ENCODE measurements at regions not wholly inside any gene's neighbourhood (a gene's known extent, or its start where the extent isn't known, plus 50 kb on each side); places are given as distances from the start of the nearest gene placed in this dataset.

- Histone ChIP-seq H4K20me1 (ENCODE audit: insufficient read depth, low read depth, low read length) (no peaks in the 10 kb centered on the region), H3K36me3 (ENCODE audit: insufficient read depth, low read length) (no peaks in the 10 kb centered on the region), H3K79me2 (ENCODE audit: low read length) (no peaks in the 10 kb centered on the region), H3K4me1 (ENCODE audit: low read length) (no peaks in the 10 kb centered on the region), H3K4me2 (ENCODE audit: low read depth, low read length, poor library complexity, severe bottlenecking) (no peak overlapping the region), H3K27ac (ENCODE audit: low read length) (no peak overlapping the region), H3K9me2 (replicated peaks; ENCODE audit: insufficient read depth, low read length) (no peaks in the 10 kb centered on the region), H3K9ac (ENCODE audit: low read length) (no peak overlapping the region), H2AFZ (ENCODE audit: low read length) (no peak overlapping the region), H3K27me3 (ENCODE audit: low read length) (no peaks in the 10 kb centered on the region), H3K9me3 (ENCODE audit: low read length) (no peaks in the 10 kb centered on the region), H3K4me3 (ENCODE audit: low read length) (no peak overlapping the region)
- DNase-seq = no peak
These were observed 173.6 kb upstream of the S1PR3 start for GRCh38 chr9:88817628-88818027.

GRCh38 chr9:88818495-88819201 is 172.6 kb upstream of the S1PR3 start:
- Histone ChIP-seq H3K4me3 (ENCODE audit: low read length) (no peak overlapping the region), H3K9me2 (replicated peaks; ENCODE audit: insufficient read depth, low read length) (no peaks in the 10 kb centered on the region), H3K36me3 (ENCODE audit: insufficient read depth, low read length) (no peaks in the 10 kb centered on the region), H3K4me1 (ENCODE audit: low read length) (no peaks in the 10 kb centered on the region), H3K9ac (ENCODE audit: low read length) (no peak overlapping the region), H4K20me1 (ENCODE audit: insufficient read depth, low read depth, low read length) (no peaks in the 10 kb centered on the region), H3K79me2 (ENCODE audit: low read length) (no peaks in the 10 kb centered on the region), H3K4me2 (ENCODE audit: low read depth, low read length, poor library complexity, severe bottlenecking) (no peak overlapping the region), H3K27ac (ENCODE audit: low read length) (no peak overlapping the region), H2AFZ (ENCODE audit: low read length) (no peak overlapping the region), H3K27me3 (ENCODE audit: low read length) (no peaks in the 10 kb centered on the region), H3K9me3 (ENCODE audit: low read length) (no peaks in the 10 kb centered on the region)
- no peak for DNase-seq

GRCh38 chr9:88819476-88819875 is 171.8 kb upstream of the S1PR3 start:
- DNase-seq = no peak
- Histone ChIP-seq H4K20me1 (ENCODE audit: insufficient read depth, low read depth, low read length) (no peaks in the 10 kb centered on the region), H3K36me3 (ENCODE audit: insufficient read depth, low read length) (no peaks in the 10 kb centered on the region), H2AFZ (ENCODE audit: low read length) (no peak overlapping the region), H3K79me2 (ENCODE audit: low read length) (no peaks in the 10 kb centered on the region), H3K4me2 (ENCODE audit: low read depth, low read length, poor library complexity, severe bottlenecking) (no peak overlapping the region), H3K4me1 (ENCODE audit: low read length) (no peaks in the 10 kb centered on the region), H3K27ac (ENCODE audit: low read length) (no peak overlapping the region), H3K27me3 (ENCODE audit: low read length) (no peaks in the 10 kb centered on the region), H3K9me3 (ENCODE audit: low read length) (no peaks in the 10 kb centered on the region), H3K9ac (ENCODE audit: low read length) (no peak overlapping the region), H3K9me2 (replicated peaks; ENCODE audit: insufficient read depth, low read length) (no peaks in the 10 kb centered on the region), H3K4me3 (ENCODE audit: low read length) (no peak overlapping the region)

- DNase-seq = no peak
- no peak overlapping the region for H3K27ac ChIP-seq (ENCODE audit: low read length)
- H3K27me3 ChIP-seq (ENCODE audit: low read length) = no peaks in the 10 kb centered on the region
- H3K9ac ChIP-seq (ENCODE audit: low read length) = no peak overlapping the region
- no peak overlapping the region for H3K4me3 ChIP-seq (ENCODE audit: low read length)
- H2AFZ ChIP-seq (ENCODE audit: low read length) = no peak overlapping the region
- H3K79me2 ChIP-seq (ENCODE audit: low read length) = no peaks in the 10 kb centered on the region
- no peaks in the 10 kb centered on the region for H3K4me1 ChIP-seq (ENCODE audit: low read length)
- H3K4me2 ChIP-seq (ENCODE audit: low read depth, low read length, poor library complexity, severe bottlenecking) = no peak overlapping the region
- no peaks in the 10 kb centered on the region for H3K9me2 ChIP-seq (replicated peaks; ENCODE audit: insufficient read depth, low read length)
- H3K9me3 ChIP-seq (ENCODE audit: low read length) = no peaks in the 10 kb centered on the region
- no peaks in the 10 kb centered on the region for H4K20me1 ChIP-seq (ENCODE audit: insufficient read depth, low read depth, low read length)
- no peaks in the 10 kb centered on the region for H3K36me3 ChIP-seq (ENCODE audit: insufficient read depth, low read length)
These were observed 171.2 kb upstream of the S1PR3 start for GRCh38 chr9:88820055-88820454.

- H4K20me1 ChIP-seq (ENCODE audit: insufficient read depth, low read depth, low read length) = no peaks in the 10 kb centered on the region
- no peaks in the 10 kb centered on the region for H3K9me3 ChIP-seq (ENCODE audit: low read length)
- H3K4me2 ChIP-seq (ENCODE audit: low read depth, low read length, poor library complexity, severe bottlenecking) = no peak overlapping the region
- no peaks in the 10 kb centered on the region for H3K36me3 ChIP-seq (ENCODE audit: insufficient read depth, low read length)
- no peaks in the 10 kb centered on the region for H3K4me1 ChIP-seq (ENCODE audit: low read length)
- no peak overlapping the region for H2AFZ ChIP-seq (ENCODE audit: low read length)
- no peak overlapping the region for H3K27ac ChIP-seq (ENCODE audit: low read length)
- no peaks in the 10 kb centered on the region for H3K79me2 ChIP-seq (ENCODE audit: low read length)
- DNase-seq = no peak
- no peaks in the 10 kb centered on the region for H3K9me2 ChIP-seq (replicated peaks; ENCODE audit: insufficient read depth, low read length)
- no peak overlapping the region for H3K9ac ChIP-seq (ENCODE audit: low read length)
- H3K4me3 ChIP-seq (ENCODE audit: low read length) = no peak overlapping the region
- H3K27me3 ChIP-seq (ENCODE audit: low read length) = no peaks in the 10 kb centered on the region
These were observed 170.1 kb upstream of the S1PR3 start for GRCh38 chr9:88821033-88821745.

- Histone ChIP-seq H3K9me2 (replicated peaks; ENCODE audit: insufficient read depth, low read length) (no peaks in the 10 kb centered on the region), H3K27ac (ENCODE audit: low read length) (no peak overlapping the region), H3K9me3 (ENCODE audit: low read length) (no peaks in the 10 kb centered on the region), H3K79me2 (ENCODE audit: low read length) (no peaks in the 10 kb centered on the region), H3K4me3 (ENCODE audit: low read length) (no peak overlapping the region), H3K9ac (ENCODE audit: low read length) (no peak overlapping the region), H4K20me1 (ENCODE audit: insufficient read depth, low read depth, low read length) (no peaks in the 10 kb centered on the region), H3K27me3 (ENCODE audit: low read length) (no peaks in the 10 kb centered on the region), H3K36me3 (ENCODE audit: insufficient read depth, low read length) (no peaks in the 10 kb centered on the region), H3K4me1 (ENCODE audit: low read length) (no peaks in the 10 kb centered on the region), H2AFZ (ENCODE audit: low read length) (no peak overlapping the region), H3K4me2 (ENCODE audit: low read depth, low read length, poor library complexity, severe bottlenecking) (no peak overlapping the region)
- no peak for DNase-seq
These were observed 169.5 kb upstream of the S1PR3 start for GRCh38 chr9:88821746-88822106.

GRCh38 chr9:88824711-88825110 is 166.6 kb upstream of the S1PR3 start:
- H3K4me2 ChIP-seq (ENCODE audit: low read depth, low read length, poor library complexity, severe bottlenecking) = no peak overlapping the region
- H3K79me2 ChIP-seq (ENCODE audit: low read length) = no peaks in the 10 kb centered on the region
- no peak overlapping the region for H3K27ac ChIP-seq (ENCODE audit: low read length)

GRCh38 chr9:88826181-88826580 is 165.1 kb upstream of the S1PR3 start:
- Histone ChIP-seq H3K4me1 (ENCODE audit: low read length) (no peaks in the 10 kb centered on the region), H3K4me2 (ENCODE audit: low read depth, low read length, poor library complexity, severe bottlenecking) (no peak overlapping the region), H3K27me3 (ENCODE audit: low read length) (no peaks in the 10 kb centered on the region), H3K9ac (ENCODE audit: low read length) (no peak overlapping the region), H2AFZ (ENCODE audit: low read length) (no peak overlapping the region), H4K20me1 (ENCODE audit: insufficient read depth, low read depth, low read length) (no peaks in the 10 kb centered on the region), H3K27ac (ENCODE audit: low read length) (no peak overlapping the region), H3K9me3 (ENCODE audit: low read length) (no peaks in the 10 kb centered on the region), H3K79me2 (ENCODE audit: low read length) (no peaks in the 10 kb centered on the region), H3K36me3 (ENCODE audit: insufficient read depth, low read length) (no peaks in the 10 kb centered on the region), H3K4me3 (ENCODE audit: low read length) (no peak overlapping the region), H3K9me2 (replicated peaks; ENCODE audit: insufficient read depth, low read length) (no peaks in the 10 kb centered on the region)
- no peak for DNase-seq

More at GRCh38 chr9:88824711-88825110, 166.6 kb upstream of the S1PR3 start:
- Histone ChIP-seq H3K4me1 (ENCODE audit: low read length) (no peaks in the 10 kb centered on the region), H3K27me3 (ENCODE audit: low read length) (no peaks in the 10 kb centered on the region), H3K9ac (ENCODE audit: low read length) (no peak overlapping the region), H3K9me3 (ENCODE audit: low read length) (no peaks in the 10 kb centered on the region), H4K20me1 (ENCODE audit: insufficient read depth, low read depth, low read length) (no peaks in the 10 kb centered on the region), H3K9me2 (replicated peaks; ENCODE audit: insufficient read depth, low read length) (no peaks in the 10 kb centered on the region), H3K36me3 (ENCODE audit: insufficient read depth, low read length) (no peaks in the 10 kb centered on the region), H2AFZ (ENCODE audit: low read length) (no peak overlapping the region), H3K4me3 (ENCODE audit: low read length) (no peak overlapping the region)
- no peak for DNase-seq

All from Karpas-422 (cell line).